Keratinocyte (primary cell): ENCODE measurements at regions not wholly inside any gene's neighbourhood (a gene's known extent, or its start where the extent isn't known, plus 50 kb on each side); places are given as distances from the start of the nearest gene placed in this dataset.

Experiments
- EZH2 ChIP-seq: IDR thresholded peaks from one replicate; pipeline ENCODE4 v1.6.1; 2012; ENCODE audit warnings: inconsistent platforms, mild to moderate bottlenecking, low read length, moderate library complexity
- TF ChIP-seq, protein P1 (sequence below), 3 experiments: IDR thresholded peaks in 1 of 3; conservative IDR thresholded peaks in 1 of 3; optimal IDR thresholded peaks in 1 of 3; 2 replicates in 2 of 3; 3 replicates in 1 of 3; pipeline versions ENCODE3 to v1.5.1; 2011; ENCODE audit warnings: low read length in 3 of 3, mild to moderate bottlenecking in 3 of 3, moderate library complexity in 2 of 3, control low read depth in 1 of 3, inconsistent platforms in 1 of 3; ENCODE audit not compliant: insufficient read depth in 2 of 3; ENCODE audit errors: extremely low read depth in 1 of 3

DNA sequence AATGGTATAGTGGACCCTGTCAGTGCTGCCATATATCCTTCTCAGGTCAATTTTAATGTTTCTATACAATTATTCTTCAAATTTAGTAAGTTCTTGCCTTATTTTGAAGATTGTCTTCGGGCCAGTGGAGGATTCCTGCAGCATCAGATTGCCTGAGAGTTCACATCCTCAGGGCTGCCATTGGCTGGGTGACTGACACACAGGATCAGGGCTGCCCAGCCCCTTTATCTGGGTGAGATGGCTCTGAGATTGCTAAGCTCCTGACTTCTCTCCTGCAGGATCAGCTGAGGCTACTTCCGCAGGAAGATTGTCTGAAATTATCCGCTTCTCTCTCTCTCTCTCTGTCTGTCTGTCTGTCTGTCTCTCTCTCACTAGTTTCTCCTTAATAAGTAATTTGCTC lies 567.4 kb downstream of the TSN start:
- TF ChIP-seq, protein P1, sequence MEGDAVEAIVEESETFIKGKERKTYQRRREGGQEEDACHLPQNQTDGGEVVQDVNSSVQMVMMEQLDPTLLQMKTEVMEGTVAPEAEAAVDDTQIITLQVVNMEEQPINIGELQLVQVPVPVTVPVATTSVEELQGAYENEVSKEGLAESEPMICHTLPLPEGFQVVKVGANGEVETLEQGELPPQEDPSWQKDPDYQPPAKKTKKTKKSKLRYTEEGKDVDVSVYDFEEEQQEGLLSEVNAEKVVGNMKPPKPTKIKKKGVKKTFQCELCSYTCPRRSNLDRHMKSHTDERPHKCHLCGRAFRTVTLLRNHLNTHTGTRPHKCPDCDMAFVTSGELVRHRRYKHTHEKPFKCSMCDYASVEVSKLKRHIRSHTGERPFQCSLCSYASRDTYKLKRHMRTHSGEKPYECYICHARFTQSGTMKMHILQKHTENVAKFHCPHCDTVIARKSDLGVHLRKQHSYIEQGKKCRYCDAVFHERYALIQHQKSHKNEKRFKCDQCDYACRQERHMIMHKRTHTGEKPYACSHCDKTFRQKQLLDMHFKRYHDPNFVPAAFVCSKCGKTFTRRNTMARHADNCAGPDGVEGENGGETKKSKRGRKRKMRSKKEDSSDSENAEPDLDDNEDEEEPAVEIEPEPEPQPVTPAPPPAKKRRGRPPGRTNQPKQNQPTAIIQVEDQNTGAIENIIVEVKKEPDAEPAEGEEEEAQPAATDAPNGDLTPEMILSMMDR (optimal IDR thresholded peaks at IDR 0.05 in 1 of 3, IDR thresholded peaks at IDR 0.05 in 1 of 3, conservative IDR thresholded peaks at IDR 0.05 in 1 of 3; ENCODE audit: extremely low read depth in 1 of 3, insufficient read depth in 2 of 3, low read length in 3 of 3), result no peak
- TF ChIP-seq EZH2, result no peak
